GM12875 (cell line): ENCODE measurements at regions not wholly inside any gene's neighbourhood (a gene's known extent, or its start where the extent isn't known, plus 50 kb on each side); places are given as distances from the start of the nearest gene placed in this dataset.

Experiments used
- H3K4me3 ChIP-seq: one replicate; pipeline ENCODE4 v1.5.1; 2011; ENCODE audit warnings: low read depth, low read length, control low read depth
- TF ChIP-seq, protein P1 (sequence below): IDR thresholded peaks from 2 replicates; pipeline ENCODE4 v1.5.1; 2011; ENCODE audit warnings: low read depth, mild to moderate bottlenecking, control low read depth, inconsistent platforms, low read length, moderate library complexity, borderline replicate concordance; ENCODE audit not compliant: insufficient read depth

GRCh38 chr2:81734981-81735380 is 1430.4 kb upstream of the LRRTM1 start:
- TF ChIP-seq, protein P1, sequence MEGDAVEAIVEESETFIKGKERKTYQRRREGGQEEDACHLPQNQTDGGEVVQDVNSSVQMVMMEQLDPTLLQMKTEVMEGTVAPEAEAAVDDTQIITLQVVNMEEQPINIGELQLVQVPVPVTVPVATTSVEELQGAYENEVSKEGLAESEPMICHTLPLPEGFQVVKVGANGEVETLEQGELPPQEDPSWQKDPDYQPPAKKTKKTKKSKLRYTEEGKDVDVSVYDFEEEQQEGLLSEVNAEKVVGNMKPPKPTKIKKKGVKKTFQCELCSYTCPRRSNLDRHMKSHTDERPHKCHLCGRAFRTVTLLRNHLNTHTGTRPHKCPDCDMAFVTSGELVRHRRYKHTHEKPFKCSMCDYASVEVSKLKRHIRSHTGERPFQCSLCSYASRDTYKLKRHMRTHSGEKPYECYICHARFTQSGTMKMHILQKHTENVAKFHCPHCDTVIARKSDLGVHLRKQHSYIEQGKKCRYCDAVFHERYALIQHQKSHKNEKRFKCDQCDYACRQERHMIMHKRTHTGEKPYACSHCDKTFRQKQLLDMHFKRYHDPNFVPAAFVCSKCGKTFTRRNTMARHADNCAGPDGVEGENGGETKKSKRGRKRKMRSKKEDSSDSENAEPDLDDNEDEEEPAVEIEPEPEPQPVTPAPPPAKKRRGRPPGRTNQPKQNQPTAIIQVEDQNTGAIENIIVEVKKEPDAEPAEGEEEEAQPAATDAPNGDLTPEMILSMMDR = no peak
- H3K4me3 ChIP-seq = no peak overlapping the region

GRCh38 chr2:81714817-81715216 is 1410.3 kb upstream of the LRRTM1 start:
- TF ChIP-seq, protein P1 = no peak

GRCh38 chr2:81706856-81707255 is 1402.3 kb upstream of the LRRTM1 start:
- no peak overlapping the region for H3K4me3 ChIP-seq
- TF ChIP-seq, protein P1 = no peak

More at GRCh38 chr2:81714817-81715216, 1410.3 kb upstream of the LRRTM1 start:
- no peak overlapping the region for H3K4me3 ChIP-seq

DNA sequence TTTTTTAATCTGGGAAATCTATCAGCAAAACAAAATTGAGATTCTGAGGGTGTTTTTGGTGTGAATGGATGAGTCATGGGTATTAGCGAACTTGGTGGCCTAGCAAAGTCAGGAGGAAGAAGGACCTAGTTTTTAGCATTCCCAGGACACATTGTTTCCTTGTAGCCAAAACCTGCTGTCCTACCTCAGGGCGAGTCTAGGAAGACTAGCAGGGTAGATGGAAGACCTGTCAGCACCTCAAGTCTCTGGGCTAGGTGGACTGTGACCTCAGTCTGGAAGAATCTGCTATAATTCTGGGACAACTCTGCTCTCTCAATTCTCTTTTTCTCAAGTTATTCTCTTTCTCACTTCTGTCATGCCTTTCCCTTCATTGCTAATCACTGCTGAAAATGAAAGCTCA is 1399.3 kb upstream of the LRRTM1 start:
- TF ChIP-seq, protein P1 = no peak
- H3K4me3 ChIP-seq = no peak overlapping the region

- no peak overlapping the region for H3K4me3 ChIP-seq
- TF ChIP-seq, protein P1 = no peak
These were observed 1388.0 kb upstream of the LRRTM1 start for GRCh38 chr2:81692566-81692965.

DNA sequence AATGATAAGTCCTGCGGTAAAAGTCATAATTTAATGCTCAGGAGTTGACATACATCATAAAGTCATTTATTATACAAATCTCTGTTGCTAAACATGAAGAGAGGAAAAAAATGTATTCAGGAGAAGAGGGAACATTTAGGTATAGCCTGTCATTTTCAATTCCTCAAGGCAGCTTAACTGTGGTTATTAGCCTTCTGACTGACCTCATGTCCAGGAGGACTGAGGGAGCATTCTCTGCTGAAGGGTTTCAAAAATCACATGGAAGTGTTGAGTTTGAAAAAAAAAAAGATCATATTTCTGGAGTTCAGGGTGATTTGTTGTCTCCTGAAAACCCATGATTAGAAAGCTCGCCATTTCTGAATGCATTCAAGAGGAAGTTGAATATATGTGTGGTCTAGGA is 1371.1 kb upstream of the LRRTM1 start:
- TF ChIP-seq, protein P1 = no peak
- no peak overlapping the region for H3K4me3 ChIP-seq

DNA sequence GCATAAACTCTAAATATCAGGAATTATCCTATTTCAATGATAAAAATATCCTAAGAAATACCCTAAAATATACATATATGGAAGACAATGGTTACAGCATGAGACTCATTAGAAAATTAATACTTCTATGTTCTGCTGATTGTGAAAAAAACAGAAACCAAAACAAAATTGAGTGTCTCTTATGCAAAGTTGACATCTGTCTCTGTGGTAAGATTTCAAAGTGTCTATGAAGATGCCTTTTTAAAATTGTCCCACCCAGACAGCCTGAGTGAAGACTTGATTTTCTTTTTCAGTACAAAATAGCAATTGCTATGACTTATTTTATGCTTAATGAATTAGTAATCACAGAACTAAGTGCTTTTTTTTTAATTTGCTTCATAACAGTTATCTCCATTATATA is 1368.4 kb upstream of the LRRTM1 start:
- TF ChIP-seq, protein P1 = no peak
- no peak overlapping the region for H3K4me3 ChIP-seq
